ENCODE measurements at regions not wholly inside any gene's neighbourhood (a gene's known extent, or its start where the extent isn't known, plus 50 kb on each side); places are given as distances from the start of the nearest gene placed in this dataset.

- TF ChIP-seq, protein P1, sequence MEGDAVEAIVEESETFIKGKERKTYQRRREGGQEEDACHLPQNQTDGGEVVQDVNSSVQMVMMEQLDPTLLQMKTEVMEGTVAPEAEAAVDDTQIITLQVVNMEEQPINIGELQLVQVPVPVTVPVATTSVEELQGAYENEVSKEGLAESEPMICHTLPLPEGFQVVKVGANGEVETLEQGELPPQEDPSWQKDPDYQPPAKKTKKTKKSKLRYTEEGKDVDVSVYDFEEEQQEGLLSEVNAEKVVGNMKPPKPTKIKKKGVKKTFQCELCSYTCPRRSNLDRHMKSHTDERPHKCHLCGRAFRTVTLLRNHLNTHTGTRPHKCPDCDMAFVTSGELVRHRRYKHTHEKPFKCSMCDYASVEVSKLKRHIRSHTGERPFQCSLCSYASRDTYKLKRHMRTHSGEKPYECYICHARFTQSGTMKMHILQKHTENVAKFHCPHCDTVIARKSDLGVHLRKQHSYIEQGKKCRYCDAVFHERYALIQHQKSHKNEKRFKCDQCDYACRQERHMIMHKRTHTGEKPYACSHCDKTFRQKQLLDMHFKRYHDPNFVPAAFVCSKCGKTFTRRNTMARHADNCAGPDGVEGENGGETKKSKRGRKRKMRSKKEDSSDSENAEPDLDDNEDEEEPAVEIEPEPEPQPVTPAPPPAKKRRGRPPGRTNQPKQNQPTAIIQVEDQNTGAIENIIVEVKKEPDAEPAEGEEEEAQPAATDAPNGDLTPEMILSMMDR (IDR thresholded peaks at IDR 0.05; ENCODE audit: low read depth, low read length), result no peak
- TF ChIP-seq EZH2phosphoT487 (IDR thresholded peaks at IDR 0.05; ENCODE audit: low read depth), result no peak
Observed at GRCh38 chr5:142390334-142390733, 65.5 kb upstream of the SPRY4 start.
